Astrocyte (in vitro differentiated cells and primary cell): ENCODE measurements at regions not wholly inside any gene's neighbourhood (a gene's known extent, or its start where the extent isn't known, plus 50 kb on each side); places are given as distances from the start of the nearest gene placed in this dataset.

Experiments
- DNase-seq: peaks from one replicate; pipeline ENCODE4 v3.0.0-alpha.2; 2010; ENCODE audit warnings: low read depth
- FAIRE-seq: peaks from 2 replicates; lab custom pipeline; 2011; peaks lifted over from hg19 to GRCh38; lab: Jason Lieb, UNC
- H2AFZ ChIP-seq: 2 replicates; pipeline ENCODE4 v1.6.0; 2012; ENCODE audit warnings: low read depth, low read length, inconsistent platforms
- H3K27ac ChIP-seq: 2 replicates; pipeline ENCODE4 v1.5.1; 2011; ENCODE audit warnings: low read depth, low read length, inconsistent platforms
- H3K27me3 ChIP-seq: 2 replicates; pipeline ENCODE4 v1.6.0; 2011; ENCODE audit warnings: low read length, inconsistent platforms; ENCODE audit not compliant: insufficient read depth
- H3K36me3 ChIP-seq: 2 replicates; pipeline ENCODE4 v1.5.1; 2011; ENCODE audit warnings: low read length, inconsistent platforms; ENCODE audit not compliant: insufficient read depth
- H3K4me1 ChIP-seq: 2 replicates; pipeline ENCODE4 v1.5.1; 2011; ENCODE audit warnings: low read length, inconsistent platforms; ENCODE audit not compliant: insufficient read depth
- H3K4me2 ChIP-seq: 2 replicates; pipeline ENCODE4 v1.6.0; 2012; ENCODE audit warnings: low read length, inconsistent platforms
- H3K4me3 ChIP-seq: 2 replicates; pipeline ENCODE4 v1.5.1; 2011; ENCODE audit warnings: low read depth, mild to moderate bottlenecking, low read length, inconsistent platforms; ENCODE audit not compliant: insufficient read depth
- H3K79me2 ChIP-seq: 2 replicates; pipeline ENCODE4 v1.6.0; 2012; ENCODE audit warnings: mild to moderate bottlenecking, low read length, inconsistent platforms; ENCODE audit not compliant: insufficient read depth
- H3K9ac ChIP-seq: 2 replicates; pipeline ENCODE4 v1.6.0; 2012; ENCODE audit warnings: mild to moderate bottlenecking, low read length, inconsistent platforms
- H3K9me3 ChIP-seq: 2 replicates; pipeline ENCODE4 v1.5.1; 2012; ENCODE audit warnings: low read depth, mild to moderate bottlenecking, low read length, inconsistent platforms; ENCODE audit not compliant: insufficient read depth
- H4K20me1 ChIP-seq: 2 replicates; pipeline ENCODE4 v1.6.0; 2012; ENCODE audit warnings: low read length, inconsistent platforms; ENCODE audit not compliant: insufficient read depth
- H3K27ac Mint-ChIP-seq: one replicate; pipeline ENCODE4 v1.8.0; 2021; ENCODE audit warnings: mild to moderate bottlenecking, mixed read lengths; ENCODE audit not compliant: unreplicated experiment
- H3K27me3 Mint-ChIP-seq: one replicate; pipeline ENCODE4 v1.8.0; 2021; ENCODE audit warnings: low read depth, mixed read lengths; ENCODE audit not compliant: unreplicated experiment
- H3K36me3 Mint-ChIP-seq: one replicate; pipeline ENCODE4 v1.8.0; 2021; ENCODE audit warnings: low read depth, mixed read lengths; ENCODE audit not compliant: unreplicated experiment
- H3K4me1 Mint-ChIP-seq: one replicate; pipeline ENCODE4 v1.8.0; 2021; ENCODE audit warnings: low read depth, mixed read lengths; ENCODE audit not compliant: unreplicated experiment
- H3K4me3 Mint-ChIP-seq: one replicate; pipeline ENCODE4 v1.8.0; 2021; ENCODE audit warnings: mild to moderate bottlenecking, moderate library complexity, mixed read lengths; ENCODE audit not compliant: unreplicated experiment
- H3K9me3 Mint-ChIP-seq: one replicate; pipeline ENCODE4 v1.8.0; 2021; ENCODE audit warnings: mild to moderate bottlenecking, mixed read lengths; ENCODE audit not compliant: unreplicated experiment
- EZH2 ChIP-seq: IDR thresholded peaks from 2 replicates; pipeline ENCODE4 v1.6.1; 2012; ENCODE audit warnings: mild to moderate bottlenecking, low read length, inconsistent platforms; ENCODE audit not compliant: insufficient read depth
- TF ChIP-seq, protein P1 (sequence below): IDR thresholded peaks from 2 replicates; pipeline ENCODE4 v1.5.1; 2011; ENCODE audit warnings: low read depth, mild to moderate bottlenecking, inconsistent platforms, low read length, moderate library complexity; ENCODE audit not compliant: insufficient read depth

DNA sequence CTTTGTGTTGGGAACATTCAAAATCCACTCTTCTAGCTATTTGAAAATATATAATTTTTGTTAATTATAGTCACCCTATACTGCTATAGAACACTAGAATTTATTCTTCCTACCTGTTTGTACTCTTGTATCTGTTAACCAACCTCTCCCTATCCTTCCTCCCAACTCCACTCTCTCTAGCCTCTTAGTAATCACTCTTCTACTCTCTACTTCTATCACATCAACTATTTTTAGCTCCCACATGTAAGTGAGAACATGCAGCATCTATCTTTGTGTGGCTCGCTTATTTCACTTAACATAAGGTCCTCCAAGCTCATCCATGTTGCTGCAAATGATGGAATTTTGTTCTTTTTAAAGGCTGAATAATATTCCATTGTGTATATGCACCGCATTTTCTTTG, 537.3 kb downstream of the MID1IP1 start:
- Histone ChIP-seq H3K4me2 (no peak overlapping the region), H3K4me3 (no peak overlapping the region), H3K4me1 (no peaks in the 10 kb centered on the region), H3K79me2 (no peaks in the 10 kb centered on the region), H3K27ac (no peak overlapping the region), H3K9ac (no peak overlapping the region), H3K9me3 (no peaks in the 10 kb centered on the region), H3K27me3 (no peaks in the 10 kb centered on the region), H4K20me1 (no peaks in the 10 kb centered on the region), H3K36me3 (no peaks in the 10 kb centered on the region), H2AFZ (no peak overlapping the region)
- Mint-ChIP-seq H3K9me3 (no peaks in the 10 kb centered on the region), H3K27ac (no peak overlapping the region), H3K36me3 (no peaks in the 10 kb centered on the region), H3K4me3 (peak overlapping the region; percentile 47), H3K27me3 (peaks cover 32% of the 10 kb centered on the region), H3K4me1 (peaks cover 6% of the 10 kb centered on the region)
- no peak for DNase-seq
- FAIRE-seq = no peak
- TF ChIP-seq, protein P1, sequence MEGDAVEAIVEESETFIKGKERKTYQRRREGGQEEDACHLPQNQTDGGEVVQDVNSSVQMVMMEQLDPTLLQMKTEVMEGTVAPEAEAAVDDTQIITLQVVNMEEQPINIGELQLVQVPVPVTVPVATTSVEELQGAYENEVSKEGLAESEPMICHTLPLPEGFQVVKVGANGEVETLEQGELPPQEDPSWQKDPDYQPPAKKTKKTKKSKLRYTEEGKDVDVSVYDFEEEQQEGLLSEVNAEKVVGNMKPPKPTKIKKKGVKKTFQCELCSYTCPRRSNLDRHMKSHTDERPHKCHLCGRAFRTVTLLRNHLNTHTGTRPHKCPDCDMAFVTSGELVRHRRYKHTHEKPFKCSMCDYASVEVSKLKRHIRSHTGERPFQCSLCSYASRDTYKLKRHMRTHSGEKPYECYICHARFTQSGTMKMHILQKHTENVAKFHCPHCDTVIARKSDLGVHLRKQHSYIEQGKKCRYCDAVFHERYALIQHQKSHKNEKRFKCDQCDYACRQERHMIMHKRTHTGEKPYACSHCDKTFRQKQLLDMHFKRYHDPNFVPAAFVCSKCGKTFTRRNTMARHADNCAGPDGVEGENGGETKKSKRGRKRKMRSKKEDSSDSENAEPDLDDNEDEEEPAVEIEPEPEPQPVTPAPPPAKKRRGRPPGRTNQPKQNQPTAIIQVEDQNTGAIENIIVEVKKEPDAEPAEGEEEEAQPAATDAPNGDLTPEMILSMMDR = no peak
- TF ChIP-seq EZH2 = no peak

DNA sequence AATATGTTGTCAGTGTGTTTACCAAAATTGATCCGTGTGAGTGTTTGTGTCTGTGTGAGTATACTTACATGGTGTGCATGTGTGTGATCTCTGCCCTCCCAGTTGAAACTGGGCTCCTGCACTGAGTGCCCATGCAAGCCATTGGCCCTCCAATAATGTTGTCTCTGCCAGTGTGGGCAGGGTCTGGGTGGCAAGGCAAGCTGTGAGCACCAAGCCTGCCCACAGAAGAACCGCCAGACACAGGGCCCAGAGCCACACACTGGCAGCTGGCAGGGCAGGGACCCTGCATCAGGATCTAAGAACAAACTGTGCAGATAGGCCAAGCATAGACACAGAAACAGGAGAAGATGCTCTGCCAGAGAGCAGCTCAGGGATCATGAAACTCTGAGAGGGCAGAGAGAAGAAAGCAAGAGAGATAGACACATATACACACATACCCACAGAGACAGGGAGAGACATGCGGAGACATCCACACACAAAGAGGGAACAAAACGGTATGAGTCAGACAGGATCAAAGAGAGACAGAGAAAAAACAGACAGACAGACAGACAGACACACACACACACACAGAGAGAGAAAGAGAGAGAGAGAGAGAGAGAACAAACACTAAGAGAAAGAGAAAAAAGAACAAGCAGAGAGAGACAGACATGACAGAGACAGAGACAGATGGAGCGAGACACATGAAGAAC, 555.0 kb downstream of the MID1IP1 start:
- H2AFZ ChIP-seq = no peak overlapping the region
- no peak for TF ChIP-seq EZH2

DNA sequence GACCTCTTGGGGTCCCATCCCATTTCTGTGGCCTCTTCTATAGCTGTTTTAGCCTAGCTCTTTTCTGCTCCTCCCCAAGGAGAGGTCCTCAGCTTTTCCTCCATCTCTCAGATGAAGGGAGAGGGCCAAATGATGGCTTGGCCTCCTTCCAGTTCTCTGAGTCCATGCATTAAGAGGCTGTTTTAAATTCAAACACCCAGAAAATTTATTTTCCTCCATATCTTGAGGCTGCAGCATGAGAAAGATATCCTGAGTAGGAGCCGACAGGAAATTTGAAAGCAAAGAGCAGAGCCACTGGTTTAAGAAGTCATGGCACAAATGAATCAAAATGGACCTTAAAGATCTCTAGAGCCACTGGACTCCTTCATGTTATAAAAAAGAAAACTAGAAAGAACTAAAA, 558.8 kb downstream of the MID1IP1 start:
- H3K27me3 ChIP-seq = no peaks in the 10 kb centered on the region
- no peak overlapping the region for H3K27ac Mint-ChIP-seq
- H3K4me2 ChIP-seq = no peak overlapping the region
- FAIRE-seq = peak; percentile 52
- DNase-seq = no peak
- H3K36me3 Mint-ChIP-seq = no peaks in the 10 kb centered on the region
- no peaks in the 10 kb centered on the region for H3K79me2 ChIP-seq
- no peaks in the 10 kb centered on the region for H3K9me3 ChIP-seq
- H3K4me1 ChIP-seq = no peaks in the 10 kb centered on the region
- peaks cover 20% of the 10 kb centered on the region for H3K27me3 Mint-ChIP-seq
- H3K9me3 Mint-ChIP-seq = no peaks in the 10 kb centered on the region
- H3K9ac ChIP-seq = no peak overlapping the region
- no peak overlapping the region for H3K27ac ChIP-seq
- H2AFZ ChIP-seq = no peak overlapping the region
- H4K20me1 ChIP-seq = no peaks in the 10 kb centered on the region
- H3K36me3 ChIP-seq = no peaks in the 10 kb centered on the region
- H3K4me1 Mint-ChIP-seq = peaks cover 9% of the 10 kb centered on the region
- no peak for TF ChIP-seq EZH2
- TF ChIP-seq, protein P1 = no peak
- no peak overlapping the region for H3K4me3 ChIP-seq
- no peak overlapping the region for H3K4me3 Mint-ChIP-seq

More for the DNA sequence above, 555.0 kb downstream of the MID1IP1 start:
- no peaks in the 10 kb centered on the region for H3K27me3 ChIP-seq
- H3K9ac ChIP-seq = no peak overlapping the region
- no peaks in the 10 kb centered on the region for H3K36me3 ChIP-seq
- H3K4me3 ChIP-seq = no peak overlapping the region
- Mint-ChIP-seq H3K4me3 (no peak overlapping the region), H3K36me3 (no peaks in the 10 kb centered on the region), H3K27me3 (peaks cover 22% of the 10 kb centered on the region), H3K27ac (no peak overlapping the region), H3K9me3 (no peaks in the 10 kb centered on the region), H3K4me1 (peaks cover 9% of the 10 kb centered on the region)
- DNase-seq = no peak
- no peak overlapping the region for H3K27ac ChIP-seq
- H3K4me2 ChIP-seq = no peak overlapping the region
- FAIRE-seq = peak; percentile 81
- no peaks in the 10 kb centered on the region for H3K9me3 ChIP-seq
- no peaks in the 10 kb centered on the region for H3K4me1 ChIP-seq
- no peaks in the 10 kb centered on the region for H3K79me2 ChIP-seq
- H4K20me1 ChIP-seq = no peaks in the 10 kb centered on the region
